GM18873 (cell line): ENCODE measurements at regions not wholly inside any gene's neighbourhood (a gene's known extent, or its start where the extent isn't known, plus 50 kb on each side); places are given as distances from the start of the nearest gene placed in this dataset.

Source experiments
- ATAC-seq: cut with Tn5 transposase; IDR thresholded peaks from one replicate; pipeline ENCODE4 v1.9.1; 2021; ENCODE audit warnings: mild to moderate bottlenecking, moderate library complexity, moderate number of reproducible peaks; ENCODE audit not compliant: unreplicated experiment, low FRiP score

- no peak for ATAC-seq
These were observed 711.3 kb upstream of the AMOT start for GRCh38 chrX:113551919-113552318.

- ATAC-seq, result no peak
These were observed 707.8 kb upstream of the AMOT start for GRCh38 chrX:113548308-113549015.

GRCh38 chrX:113545040-113545439 lies 704.4 kb upstream of the AMOT start:
- no peak for ATAC-seq

- ATAC-seq, result no peak
These were observed 699.1 kb upstream of the AMOT start for GRCh38 chrX:113539599-113540356.

- no peak for ATAC-seq
These were observed 688.9 kb upstream of the AMOT start for GRCh38 chrX:113529426-113530013.

- ATAC-seq, result no peak
These were observed 682.2 kb upstream of the AMOT start for GRCh38 chrX:113522814-113523213.

- ATAC-seq, result no peak
These were observed 674.3 kb upstream of the AMOT start for GRCh38 chrX:113514906-113515305.

GRCh38 chrX:113512700-113513395 lies 672.2 kb upstream of the AMOT start:
- ATAC-seq, result no peak

GRCh38 chrX:113510586-113510985 lies 670.0 kb upstream of the AMOT start:
- no peak for ATAC-seq

- ATAC-seq, result no peak
These were observed 652.3 kb upstream of the AMOT start for GRCh38 chrX:113492895-113493294.

- peak; percentile 52 for ATAC-seq
These were observed 632.8 kb upstream of the AMOT start for GRCh38 chrX:113473418-113473817.

GRCh38 chrX:113473015-113473414 lies 632.4 kb upstream of the AMOT start:
- peak; percentile 34 for ATAC-seq

GRCh38 chrX:113470166-113470565 lies 629.5 kb upstream of the AMOT start:
- ATAC-seq, result no peak

- ATAC-seq, result no peak
These were observed 617.1 kb upstream of the AMOT start for GRCh38 chrX:113457719-113458118.

GRCh38 chrX:113455582-113455981 lies 615.0 kb upstream of the AMOT start:
- ATAC-seq, result no peak

GRCh38 chrX:113429011-113429410 lies 588.4 kb upstream of the AMOT start:
- ATAC-seq, result no peak

GRCh38 chrX:113422323-113422722 lies 581.7 kb upstream of the AMOT start:
- no peak for ATAC-seq

- no peak for ATAC-seq
These were observed 580.8 kb upstream of the AMOT start for GRCh38 chrX:113421432-113421831.

- ATAC-seq, result no peak
These were observed 571.5 kb upstream of the AMOT start for GRCh38 chrX:113412106-113412505.

GRCh38 chrX:113408843-113409242 lies 568.2 kb upstream of the AMOT start:
- ATAC-seq, result no peak

- no peak for ATAC-seq
These were observed 559.6 kb upstream of the AMOT start for GRCh38 chrX:113400193-113400704.
